C4-2B (cell line): ENCODE measurements at regions not wholly inside any gene's neighbourhood (a gene's known extent, or its start where the extent isn't known, plus 50 kb on each side); places are given as distances from the start of the nearest gene placed in this dataset.

Experiments
- ZFX ChIP-seq: fragments of 450-650 bp; IDR thresholded peaks from 2 replicates; pipeline ENCODE4 v1.6.1; 2017
- TF ChIP-seq, protein P1 (sequence below): fragments of 450-650 bp; conservative IDR thresholded peaks from 2 replicates; pipeline ENCODE4 v1.5.1; 2017; ENCODE audit warnings: mild to moderate bottlenecking

DNA sequence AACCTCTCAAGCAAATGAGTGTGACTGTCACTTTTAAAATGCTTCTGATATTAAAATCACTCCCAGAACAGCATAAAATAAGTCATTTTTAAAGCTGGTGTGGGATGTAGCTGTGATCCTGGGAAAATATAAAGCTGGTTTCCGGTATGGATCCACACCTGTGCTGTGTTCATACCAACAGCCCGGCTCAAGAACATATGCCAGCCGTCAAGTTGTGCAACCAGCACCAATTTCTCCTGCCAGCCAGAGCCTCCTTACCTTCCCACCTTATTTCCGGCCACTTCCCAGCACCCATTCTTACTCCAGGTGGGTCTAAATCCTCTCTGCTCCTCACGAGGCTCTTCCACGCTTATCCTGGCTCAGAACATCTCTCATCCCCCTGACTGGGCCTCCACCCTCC lies 50.9 kb upstream of the RPS6KA2 start:
- TF ChIP-seq, protein P1, sequence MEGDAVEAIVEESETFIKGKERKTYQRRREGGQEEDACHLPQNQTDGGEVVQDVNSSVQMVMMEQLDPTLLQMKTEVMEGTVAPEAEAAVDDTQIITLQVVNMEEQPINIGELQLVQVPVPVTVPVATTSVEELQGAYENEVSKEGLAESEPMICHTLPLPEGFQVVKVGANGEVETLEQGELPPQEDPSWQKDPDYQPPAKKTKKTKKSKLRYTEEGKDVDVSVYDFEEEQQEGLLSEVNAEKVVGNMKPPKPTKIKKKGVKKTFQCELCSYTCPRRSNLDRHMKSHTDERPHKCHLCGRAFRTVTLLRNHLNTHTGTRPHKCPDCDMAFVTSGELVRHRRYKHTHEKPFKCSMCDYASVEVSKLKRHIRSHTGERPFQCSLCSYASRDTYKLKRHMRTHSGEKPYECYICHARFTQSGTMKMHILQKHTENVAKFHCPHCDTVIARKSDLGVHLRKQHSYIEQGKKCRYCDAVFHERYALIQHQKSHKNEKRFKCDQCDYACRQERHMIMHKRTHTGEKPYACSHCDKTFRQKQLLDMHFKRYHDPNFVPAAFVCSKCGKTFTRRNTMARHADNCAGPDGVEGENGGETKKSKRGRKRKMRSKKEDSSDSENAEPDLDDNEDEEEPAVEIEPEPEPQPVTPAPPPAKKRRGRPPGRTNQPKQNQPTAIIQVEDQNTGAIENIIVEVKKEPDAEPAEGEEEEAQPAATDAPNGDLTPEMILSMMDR = no peak
- no peak for TF ChIP-seq ZFX
